ENCODE measurements at regions not wholly inside any gene's neighbourhood (a gene's known extent, or its start where the extent isn't known, plus 50 kb on each side); places are given as distances from the start of the nearest gene placed in this dataset.

GRCh38 chr6:48744948-48745347 is 634.0 kb upstream of the PTCHD4 start:
- no peak overlapping the region for H3K9ac ChIP-seq (ENCODE audit: extremely low read depth, low read length, poor library complexity, severe bottlenecking)
- H3K36me3 Mint-ChIP-seq (ENCODE audit: low read depth), result no peaks in the 10 kb centered on the region
- no peaks in the 10 kb centered on the region for H3K9me3 Mint-ChIP-seq
- no peaks in the 10 kb centered on the region for H3K36me3 ChIP-seq (ENCODE audit: control insufficient read depth, insufficient read depth, low read length)
- no peak overlapping the region for H3K27ac ChIP-seq (ENCODE audit: low read depth, low read length)
- DNase-seq, result no peak
- H3K27ac Mint-ChIP-seq, result no peak overlapping the region
- no peak for TF ChIP-seq CTCF (conservative IDR thresholded peaks at IDR 0.05)
- H3K4me1 ChIP-seq (ENCODE audit: control insufficient read depth, insufficient read depth, low read length), result no peaks in the 10 kb centered on the region
- H3K4me1 Mint-ChIP-seq, result no peaks in the 10 kb centered on the region
- no peak overlapping the region for H3K4me3 ChIP-seq (ENCODE audit: low read length)
- no peaks in the 10 kb centered on the region for H3K9me3 ChIP-seq (ENCODE audit: control insufficient read depth, low read length)
- no peaks in the 10 kb centered on the region for H3K27me3 Mint-ChIP-seq (ENCODE audit: insufficient read depth)
- H3K27me3 ChIP-seq (ENCODE audit: control insufficient read depth, insufficient read depth, low read length, poor library complexity, severe bottlenecking), result no peaks in the 10 kb centered on the region
- H3K4me3 Mint-ChIP-seq, result no peak overlapping the region

GRCh38 chr6:48743738-48744137 is 632.7 kb upstream of the PTCHD4 start:
- 90 to 100% methylated on average over 1 to 2 of the region's 3 CpGs for WGBS, 2 experiments (ENCODE audit: insufficient coverage in 1 of 2, insufficient read length in 1 of 2)
- H3K4me1 ChIP-seq (ENCODE audit: control insufficient read depth, insufficient read depth, low read length), result no peaks in the 10 kb centered on the region
- H3K36me3 ChIP-seq (ENCODE audit: control insufficient read depth, insufficient read depth, low read length), result no peaks in the 10 kb centered on the region

GRCh38 chr6:48736501-48737206 is 625.7 kb upstream of the PTCHD4 start:
- Histone ChIP-seq H3K27me3 (ENCODE audit: control insufficient read depth, insufficient read depth, low read length, poor library complexity, severe bottlenecking) (no peaks in the 10 kb centered on the region), H3K9ac (ENCODE audit: extremely low read depth, low read length, poor library complexity, severe bottlenecking) (no peak overlapping the region), H3K9me3 (ENCODE audit: control insufficient read depth, low read length) (peaks cover 4% of the 10 kb centered on the region), H3K36me3 (ENCODE audit: control insufficient read depth, insufficient read depth, low read length) (no peaks in the 10 kb centered on the region), H3K27ac (ENCODE audit: low read depth, low read length) (no peak overlapping the region), H3K4me3 (ENCODE audit: low read length) (no peak overlapping the region), H3K4me1 (ENCODE audit: control insufficient read depth, insufficient read depth, low read length) (no peaks in the 10 kb centered on the region)
- H3K27ac Mint-ChIP-seq, result no peak overlapping the region
- H3K4me3 Mint-ChIP-seq, result no peak overlapping the region
- no peaks in the 10 kb centered on the region for H3K4me1 Mint-ChIP-seq
- no peaks in the 10 kb centered on the region for H3K27me3 Mint-ChIP-seq (ENCODE audit: insufficient read depth)
- peak; percentile 27 for TF ChIP-seq CTCF (conservative IDR thresholded peaks at IDR 0.05)
- peaks cover 5% of the 10 kb centered on the region for H3K9me3 Mint-ChIP-seq
- 80 to 91% methylated on average over 1 of the region's 2 CpGs for WGBS, 2 experiments (ENCODE audit: insufficient coverage in 1 of 2, insufficient read length in 1 of 2)
- no peaks in the 10 kb centered on the region for H3K36me3 Mint-ChIP-seq (ENCODE audit: low read depth)
- DNase-seq, result no peak

More at GRCh38 chr6:48743738-48744137, 632.7 kb upstream of the PTCHD4 start:
- no peaks in the 10 kb centered on the region for H3K27me3 Mint-ChIP-seq (ENCODE audit: insufficient read depth)
- H3K9me3 Mint-ChIP-seq, result no peaks in the 10 kb centered on the region
- TF ChIP-seq CTCF (conservative IDR thresholded peaks at IDR 0.05), result no peak
- H3K27ac Mint-ChIP-seq, result no peak overlapping the region
- no peaks in the 10 kb centered on the region for H3K4me1 Mint-ChIP-seq
- no peak overlapping the region for H3K4me3 Mint-ChIP-seq
- no peaks in the 10 kb centered on the region for H3K9me3 ChIP-seq (ENCODE audit: control insufficient read depth, low read length)
- no peaks in the 10 kb centered on the region for H3K27me3 ChIP-seq (ENCODE audit: control insufficient read depth, insufficient read depth, low read length, poor library complexity, severe bottlenecking)
- no peaks in the 10 kb centered on the region for H3K36me3 Mint-ChIP-seq (ENCODE audit: low read depth)
- no peak overlapping the region for H3K4me3 ChIP-seq (ENCODE audit: low read length)
- H3K9ac ChIP-seq (ENCODE audit: extremely low read depth, low read length, poor library complexity, severe bottlenecking), result no peak overlapping the region
- H3K27ac ChIP-seq (ENCODE audit: low read depth, low read length), result no peak overlapping the region
- no peak for DNase-seq

Measured in endodermal cell (in vitro differentiated cells).